Omental fat pad (tissue), 3 donors: ENCODE measurements at regions not wholly inside any gene's neighbourhood (a gene's known extent, or its start where the extent isn't known, plus 50 kb on each side); places are given as distances from the start of the nearest gene placed in this dataset.

Source experiments
- ATAC-seq: fragments of 150-250 bp; one replicate; pipeline ENCODE4 v1.9.1; 2016; ENCODE audit warnings: mild to moderate bottlenecking, moderate library complexity; ENCODE audit not compliant: low FRiP score
- DNase-seq: peaks from one replicate; pipeline ENCODE4 v3.0.0-alpha.2; 2019; ENCODE audit warnings: low spot score
- TF ChIP-seq, protein P1 (sequence below), 3 donors: fragments of 450-650 bp; IDR thresholded peaks; one replicate each; pipeline ENCODE4 v1.5.1; 2016 to 2017; ENCODE audit warnings: antibody characterized with exemption in 3 of 3, mild to moderate bottlenecking in 3 of 3, moderate library complexity in 2 of 3

GRCh38 chr1:221394011-221394544 is 347.8 kb downstream of the DUSP10 start:
- DNase-seq (no peak), ATAC-seq (no peak)
- TF ChIP-seq, protein P1, sequence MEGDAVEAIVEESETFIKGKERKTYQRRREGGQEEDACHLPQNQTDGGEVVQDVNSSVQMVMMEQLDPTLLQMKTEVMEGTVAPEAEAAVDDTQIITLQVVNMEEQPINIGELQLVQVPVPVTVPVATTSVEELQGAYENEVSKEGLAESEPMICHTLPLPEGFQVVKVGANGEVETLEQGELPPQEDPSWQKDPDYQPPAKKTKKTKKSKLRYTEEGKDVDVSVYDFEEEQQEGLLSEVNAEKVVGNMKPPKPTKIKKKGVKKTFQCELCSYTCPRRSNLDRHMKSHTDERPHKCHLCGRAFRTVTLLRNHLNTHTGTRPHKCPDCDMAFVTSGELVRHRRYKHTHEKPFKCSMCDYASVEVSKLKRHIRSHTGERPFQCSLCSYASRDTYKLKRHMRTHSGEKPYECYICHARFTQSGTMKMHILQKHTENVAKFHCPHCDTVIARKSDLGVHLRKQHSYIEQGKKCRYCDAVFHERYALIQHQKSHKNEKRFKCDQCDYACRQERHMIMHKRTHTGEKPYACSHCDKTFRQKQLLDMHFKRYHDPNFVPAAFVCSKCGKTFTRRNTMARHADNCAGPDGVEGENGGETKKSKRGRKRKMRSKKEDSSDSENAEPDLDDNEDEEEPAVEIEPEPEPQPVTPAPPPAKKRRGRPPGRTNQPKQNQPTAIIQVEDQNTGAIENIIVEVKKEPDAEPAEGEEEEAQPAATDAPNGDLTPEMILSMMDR (IDR thresholded peaks at IDR 0.05), result no peak

DNA sequence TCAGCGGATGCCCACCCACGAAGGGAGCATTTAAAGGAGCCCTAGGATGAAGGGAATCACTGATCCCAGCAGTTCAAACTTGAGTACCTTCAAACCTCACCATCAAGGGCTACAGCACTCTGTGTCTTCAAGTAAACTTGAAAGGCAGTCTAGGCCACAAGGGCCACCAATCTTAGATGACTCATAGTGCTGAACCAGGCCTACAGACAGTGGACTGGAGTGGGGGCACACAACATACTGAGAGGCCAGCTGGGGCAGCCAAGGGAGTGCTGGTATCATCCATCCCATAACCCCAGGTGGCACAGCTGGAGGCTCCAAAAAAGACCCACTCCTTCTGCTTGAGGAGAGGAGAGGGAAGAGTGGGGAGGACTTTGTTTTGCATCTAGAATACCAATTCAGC is 345.4 kb downstream of the DUSP10 start:
- TF ChIP-seq, protein P1 (IDR thresholded peaks at IDR 0.05), result no peak
- ATAC-seq, result no peak
- DNase-seq, result no peak

DNA sequence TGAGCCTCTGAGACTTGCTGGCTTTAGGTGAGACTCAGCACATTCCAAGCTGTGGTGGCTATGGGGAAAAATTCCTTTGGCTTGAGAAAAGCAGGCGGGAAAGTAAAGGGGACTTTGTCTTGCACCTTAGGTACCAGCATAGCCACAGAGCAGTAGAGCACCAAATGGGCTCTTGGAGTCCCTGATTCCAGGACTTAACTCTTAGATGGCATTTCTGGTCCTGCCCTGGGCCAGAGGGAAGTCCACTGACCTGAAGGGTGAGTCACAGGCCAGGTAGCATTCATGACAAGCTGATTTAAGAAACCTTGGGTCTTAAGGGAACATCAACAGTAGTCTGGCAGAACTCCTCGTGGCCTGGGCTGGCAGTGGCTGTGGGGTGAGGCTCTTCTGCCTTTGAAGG is 344.7 kb downstream of the DUSP10 start:
- DNase-seq (no peak), ATAC-seq (no peak)
- TF ChIP-seq, protein P1 (IDR thresholded peaks at IDR 0.05), result no peak

GRCh38 chr1:221397606-221398005 is 344.3 kb downstream of the DUSP10 start:
- DNase-seq (no peak), ATAC-seq (no peak)
- TF ChIP-seq, protein P1 (IDR thresholded peaks at IDR 0.05), result no peak

- DNase-seq, result no peak
- TF ChIP-seq, protein P1 (IDR thresholded peaks at IDR 0.05), result no peak
- no peak for ATAC-seq
These were observed 336.7 kb downstream of the DUSP10 start for GRCh38 chr1:221405146-221405545.

GRCh38 chr1:221408117-221408803 is 333.6 kb downstream of the DUSP10 start:
- ATAC-seq, result no peak

More at GRCh38 chr1:221408117-221408803, 333.6 kb downstream of the DUSP10 start:
- TF ChIP-seq, protein P1 (IDR thresholded peaks at IDR 0.05), result no peak
- no peak for DNase-seq
